OCI-LY7 (cell line): ENCODE measurements at regions not wholly inside any gene's neighbourhood (a gene's known extent, or its start where the extent isn't known, plus 50 kb on each side); places are given as distances from the start of the nearest gene placed in this dataset.

Experiments used
- CTCF ChIP-seq: fragments of 200-600 bp; sonication (generic); conservative IDR thresholded peaks from 2 replicates; pipeline ENCODE4 v1.5.1; 2014; ENCODE audit warnings: mild to moderate bottlenecking, antibody characterized with exemption, low read length, moderate library complexity, mixed read lengths
- EZH2phosphoT487 ChIP-seq: fragments of 200-600 bp; sonication (generic); IDR thresholded peaks from 2 replicates; pipeline ENCODE4 v1.6.1; 2018; ENCODE audit warnings: low read depth, borderline replicate concordance, mild to moderate bottlenecking, mixed run types, antibody characterized with exemption, low read length, moderate library complexity, mixed read lengths

GRCh38 chr3:105033081-105033480 lies 333.6 kb upstream of the ALCAM start:
- TF ChIP-seq CTCF (no peak), EZH2phosphoT487 (no peak)
